Spleen (tissue), 11 donors: ENCODE measurements at regions not wholly inside any gene's neighbourhood (a gene's known extent, or its start where the extent isn't known, plus 50 kb on each side); places are given as distances from the start of the nearest gene placed in this dataset.

Experiments
- DNase-seq: peaks from one replicate; pipeline ENCODE4 v3.0.0-alpha.2; 2020
- H3K27ac ChIP-seq, 8 donors: fragments of 200-600 bp; sonication (generic) in 7 of 8; 1 replicate in 4 of 8; 2 replicates in 4 of 8; pipeline versions ENCODE4 v1.5.0 to v1.8.0; 2016 to 2021; ENCODE audit warnings: inconsistent platforms in 4 of 8, mild to moderate bottlenecking in 4 of 8, moderate library complexity in 1 of 8
- H3K27me3 ChIP-seq, 7 donors: fragments of 200-600 bp; sonication (generic) in 6 of 7; replicated peaks in 1 of 7; 1 replicate in 4 of 7; 2 replicates in 3 of 7; pipeline versions ENCODE4 v1.5.0 to v1.8.0; 2016 to 2021; ENCODE audit warnings: inconsistent platforms in 3 of 7, mild to moderate bottlenecking in 1 of 7
- H3K36me3 ChIP-seq, 6 donors: fragments of 200-600 bp; sonication (generic) in 5 of 6; 1 replicate in 4 of 6; 2 replicates in 2 of 6; pipeline versions ENCODE4 v1.5.0 to v1.8.0; 2016 to 2021; ENCODE audit warnings: inconsistent platforms in 2 of 6
- H3K4me1 ChIP-seq, 6 donors: fragments of 200-600 bp; sonication (generic) in 5 of 6; 1 replicate in 3 of 6; 2 replicates in 3 of 6; pipeline versions ENCODE4 v1.5.0 to v1.8.0; 2016 to 2021; ENCODE audit warnings: inconsistent platforms in 3 of 6
- H3K4me3 ChIP-seq, 8 donors: fragments of 200-600 bp; sonication (generic) in 7 of 8; 1 replicate in 4 of 8; 2 replicates in 4 of 8; pipeline versions ENCODE4 v1.5.0 to v1.8.0; 2016 to 2021; ENCODE audit warnings: inconsistent platforms in 4 of 8, mild to moderate bottlenecking in 4 of 8, moderate library complexity in 2 of 8
- H3K9me3 ChIP-seq, 8 donors: fragments of 200-600 bp; sonication (generic) in 7 of 8; 1 replicate in 4 of 8; 2 replicates in 4 of 8; pipeline versions ENCODE4 v1.5.0 to v1.8.0; 2016 to 2021; ENCODE audit warnings: inconsistent platforms in 4 of 8
- CTCF ChIP-seq, 11 experiments: fragments of 200-600 bp in 7 of 11; fragments of 450-650 bp in 4 of 11; sonication (generic) in 4 of 11; IDR thresholded peaks in 8 of 11; conservative IDR thresholded peaks in 3 of 11; 1 replicate in 7 of 11; 2 replicates in 4 of 11; pipeline versions ENCODE4 v1.4.0 to v1.8.0; 2016 to 2021; ENCODE audit warnings: antibody characterized with exemption in 11 of 11, inconsistent platforms in 4 of 11, mild to moderate bottlenecking in 1 of 11
- POLR2A ChIP-seq, 3 donors: fragments of 450-650 bp; IDR thresholded peaks; one replicate each; pipeline ENCODE4 v1.5.1; 2017; ENCODE audit warnings: antibody characterized with exemption in 3 of 3, mild to moderate bottlenecking in 1 of 3
- POLR2AphosphoS5 ChIP-seq, 3 donors: sonication (generic); formaldehyde crosslinking; IDR thresholded peaks; one replicate each; pipeline ENCODE4 v1.5.1; 2017; ENCODE audit warnings: antibody characterized with exemption in 3 of 3
- WGBS, 5 donors: extraction: QIAGEN DNeasy Blood & Tissue Kit in 3 of 5; methylation state at CpG; one replicate each; pipeline versions ENCODE4 v1.1.5 to v1.1.7; 2013 to 2018; 5-methylcytosine and 5-hydroxymethylcytosine counted together
- intact Hi-C: fragments of 100-400 bp; cut with DNase I; formaldehyde crosslinking; loops from one replicate; pipeline ENCODE4 v1.15.0; 2023; ENCODE audit warnings: low total_unique reads
- donor health status: healthy with polysubstance abuse.
- donor health status: DM: no; HTN: no; CAD: no; lungs with moderate emphysema.
- donor health status: DM: no; HTN: no; CAD: no.
- donor health status: Bipolar disorder and iron deficiency.
- donor health status: healthy.
- donor health status: DM: no; HTN: no; CAD: no.
- donor health status: DM: yes; HTN: yes; CAD: no.

GRCh38 chr4:22217480-22217879 lies 268.9 kb upstream of the KCNIP4 start:
- WGBS, 5 donors: 70 to 85% (median 83%) methylated on average over 5 of the region's 5 CpGs

DNA sequence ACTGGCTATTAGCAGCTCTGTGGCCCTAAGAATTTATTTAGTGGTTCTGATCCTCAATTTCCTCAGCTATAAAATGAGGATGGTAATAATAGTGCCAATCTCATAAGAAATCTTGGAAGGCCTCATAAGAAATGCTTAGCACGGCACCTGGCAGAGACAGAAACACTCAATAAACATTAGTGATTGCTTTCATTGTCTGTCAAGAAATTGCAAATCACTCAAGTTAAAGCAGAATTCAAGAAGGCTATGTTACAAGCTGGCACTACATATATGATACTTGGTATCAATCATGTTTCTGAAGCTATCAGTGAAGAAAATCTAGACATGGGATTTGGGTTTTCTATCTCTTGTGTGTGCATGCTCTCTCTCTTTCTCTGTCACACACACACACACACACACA lies 267.7 kb upstream of the KCNIP4 start:
- H3K9me3 ChIP-seq: peaks cover 0 to 7% (median 0%) of the 10 kb centered on the region in 8 donors
- TF ChIP-seq CTCF (IDR thresholded peaks at IDR 0.05 in 8 of 11, conservative IDR thresholded peaks at IDR 0.05 in 3 of 11) (no peak), POLR2A (IDR thresholded peaks at IDR 0.05) (no peak), POLR2AphosphoS5 (IDR thresholded peaks at IDR 0.05) (no peak)
- no peak overlapping the region for H3K27ac ChIP-seq
- WGBS, 5 donors: 83 to 100% (median 88%) methylated on average over 1 of the region's 1 CpG
- no peak for DNase-seq
- H3K36me3 ChIP-seq: no peaks in the 10 kb centered on the region
- no peaks in the 10 kb centered on the region for H3K4me1 ChIP-seq
- H3K27me3 ChIP-seq: no peaks in the 10 kb centered on the region
- intact Hi-C loops: no loop called here
- no peak overlapping the region for H3K4me3 ChIP-seq

More at GRCh38 chr4:22217480-22217879, 268.9 kb upstream of the KCNIP4 start:
- no peak for TF ChIP-seq POLR2A (IDR thresholded peaks at IDR 0.05)
- TF ChIP-seq POLR2AphosphoS5 (IDR thresholded peaks at IDR 0.05): no peak
- peaks cover 0 to 7% (median 0%) of the 10 kb centered on the region in 8 donors for H3K9me3 ChIP-seq
- no peak overlapping the region for H3K4me3 ChIP-seq
- H3K27ac ChIP-seq: no peak overlapping the region
- H3K27me3 ChIP-seq: no peaks in the 10 kb centered on the region
- no peaks in the 10 kb centered on the region for H3K4me1 ChIP-seq
- DNase-seq: no peak
- H3K36me3 ChIP-seq: no peaks in the 10 kb centered on the region
- intact Hi-C loops: no loop called here

DNA sequence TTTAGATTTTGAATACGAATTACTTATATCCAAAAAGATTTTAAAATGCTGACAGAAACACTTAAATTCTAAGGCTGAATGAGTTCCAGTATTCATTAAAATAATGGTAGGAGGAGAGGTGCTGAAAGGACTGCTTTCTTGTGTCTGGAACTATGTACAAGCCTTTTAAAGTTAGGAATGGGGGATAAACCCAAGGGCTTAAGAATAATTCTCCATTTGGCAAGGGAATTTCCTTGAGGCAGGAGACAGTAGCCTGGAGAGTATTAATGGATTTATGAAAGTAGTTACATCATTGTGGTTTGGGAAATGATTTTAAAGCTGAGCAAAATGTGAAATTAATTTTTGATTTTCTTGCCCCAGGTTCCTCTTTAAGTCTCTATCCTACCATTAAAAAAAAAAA lies 266.5 kb upstream of the KCNIP4 start:
- 67 to 92% (median 80%) methylated on average over 1 of the region's 1 CpG for WGBS, 5 donors

DNA sequence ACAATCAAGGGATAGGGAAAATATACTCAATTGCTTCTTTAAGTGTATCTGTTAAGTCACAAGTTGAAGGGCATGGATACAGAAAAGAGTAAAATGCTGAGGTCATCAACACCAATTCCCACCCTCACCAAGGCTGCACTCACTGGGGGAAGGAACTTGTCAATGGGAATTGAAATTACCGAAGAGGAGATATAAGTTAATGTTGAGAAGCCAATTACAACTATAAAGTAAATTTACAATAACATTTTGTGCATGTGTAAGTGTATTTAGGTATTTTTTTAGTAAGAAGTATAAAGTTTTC lies 255.1 kb upstream of the KCNIP4 start:
- Histone ChIP-seq H3K36me3 (no peaks in the 10 kb centered on the region), H3K4me1 (no peaks in the 10 kb centered on the region), H3K27ac (no peak overlapping the region), H3K9me3 (no peaks in the 10 kb centered on the region), H3K27me3 (no peaks in the 10 kb centered on the region), H3K4me3 (no peak overlapping the region)
- 72 to 86% (median 84%) methylated on average over 1 of the region's 1 CpG for WGBS, 5 donors
- intact Hi-C loops: no loop called here
- DNase-seq: no peak
- TF ChIP-seq CTCF (IDR thresholded peaks at IDR 0.05 in 8 of 11, conservative IDR thresholded peaks at IDR 0.05 in 3 of 11) (no peak), POLR2AphosphoS5 (IDR thresholded peaks at IDR 0.05) (no peak), POLR2A (IDR thresholded peaks at IDR 0.05) (no peak)

More for the DNA sequence above, 266.5 kb upstream of the KCNIP4 start:
- Histone ChIP-seq H3K9me3 (no peaks in the 10 kb centered on the region), H3K4me3 (no peak overlapping the region), H3K27me3 (no peaks in the 10 kb centered on the region), H3K27ac (no peak overlapping the region), H3K36me3 (no peaks in the 10 kb centered on the region), H3K4me1 (no peaks in the 10 kb centered on the region)
- no peak for DNase-seq
- intact Hi-C loops: no loop called here
- no peak for TF ChIP-seq POLR2A (IDR thresholded peaks at IDR 0.05)
- no peak for TF ChIP-seq CTCF (IDR thresholded peaks at IDR 0.05 in 8 of 11, conservative IDR thresholded peaks at IDR 0.05 in 3 of 11)
- no peak for TF ChIP-seq POLR2AphosphoS5 (IDR thresholded peaks at IDR 0.05)
